Stimulated activated CD8-positive, alpha-beta memory T cell treated with anti-CD3 and anti-CD28 coated beads, Interleukin-15, amount 100 ng/mL, for 48 hours (primary cell): ENCODE measurements at regions not wholly inside any gene's neighbourhood (a gene's known extent, or its start where the extent isn't known, plus 50 kb on each side); places are given as distances from the start of the nearest gene placed in this dataset.
"Not testable (repeated sequence)": the region's sequence is repeated elsewhere in the genome, so short reads cannot be mapped to it uniquely, and the experiment has no call there.

Experiments used
- DNase-seq, 2 donors: peaks; one replicate each; pipeline ENCODE4 v3.0.0-alpha.2; 2020; ENCODE audit warnings: low read depth in 2 of 2

GRCh38 chr18:8991155-8991554, 111.3 kb upstream of the NDUFV2 start:
- no peak for DNase-seq

GRCh38 chr18:8992500-8992899, 110.0 kb upstream of the NDUFV2 start:
- not testable (repeated sequence) for DNase-seq

GRCh38 chr18:8994603-8995002, 107.9 kb upstream of the NDUFV2 start:
- DNase-seq, result no peak

- DNase-seq, result no peak
Measured at GRCh38 chr18:8995096-8995495, 107.4 kb upstream of the NDUFV2 start.

GRCh38 chr18:8996771-8997432, 105.6 kb upstream of the NDUFV2 start:
- DNase-seq, result no peak

GRCh38 chr18:8997634-8998033, 104.9 kb upstream of the NDUFV2 start:
- no peak for DNase-seq

GRCh38 chr18:8998481-8999217, 103.8 kb upstream of the NDUFV2 start:
- DNase-seq, result no peak

GRCh38 chr18:8999872-9000271, 102.6 kb upstream of the NDUFV2 start:
- no peak for DNase-seq

GRCh38 chr18:9000733-9001132, 101.8 kb upstream of the NDUFV2 start:
- DNase-seq, result no peak

GRCh38 chr18:9001209-9001608, 101.3 kb upstream of the NDUFV2 start:
- DNase-seq, result no peak

GRCh38 chr18:9003406-9004100, 98.9 kb upstream of the NDUFV2 start:
- no peak for DNase-seq

GRCh38 chr18:9004308-9004707, 98.2 kb upstream of the NDUFV2 start:
- not testable (repeated sequence) for DNase-seq

GRCh38 chr18:9007700-9008099, 94.8 kb upstream of the NDUFV2 start:
- DNase-seq, result not testable (repeated sequence)

GRCh38 chr18:9008200-9008708, 94.2 kb upstream of the NDUFV2 start:
- no peak for DNase-seq

- DNase-seq, result no peak
Measured at GRCh38 chr18:9008709-9009635, 93.5 kb upstream of the NDUFV2 start.

GRCh38 chr18:9009703-9010488, 92.6 kb upstream of the NDUFV2 start:
- DNase-seq, result no peak

GRCh38 chr18:9011431-9011830, 91.1 kb upstream of the NDUFV2 start:
- DNase-seq, result no peak

GRCh38 chr18:9013926-9014373, 88.5 kb upstream of the NDUFV2 start:
- DNase-seq, result no peak

- no peak for DNase-seq
Measured at GRCh38 chr18:9015689-9016088, 86.8 kb upstream of the NDUFV2 start.

GRCh38 chr18:9016633-9017166, 85.8 kb upstream of the NDUFV2 start:
- DNase-seq, result no peak
